Keratinocyte (primary cell): ENCODE measurements at regions not wholly inside any gene's neighbourhood (a gene's known extent, or its start where the extent isn't known, plus 50 kb on each side); places are given as distances from the start of the nearest gene placed in this dataset.

ENCODE experiments used
- DNase-seq: peaks from one replicate; pipeline ENCODE4 v3.0.0-alpha.2; 2011; ENCODE audit warnings: low read depth, missing footprints, low spot score
- FAIRE-seq: peaks from 2 replicates; lab custom pipeline; 2011; peaks lifted over from hg19 to GRCh38; lab: Jason Lieb, UNC
- H2AFZ ChIP-seq: 2 replicates; pipeline ENCODE4 v1.6.0; 2012; ENCODE audit warnings: low read length, control low read depth, inconsistent platforms; ENCODE audit not compliant: control insufficient read depth
- H3K27ac ChIP-seq: 2 replicates; pipeline ENCODE4 v1.5.1; 2011; ENCODE audit warnings: low read length; ENCODE audit not compliant: control insufficient read depth, insufficient read depth
- H3K27me3 ChIP-seq: 3 replicates; pipeline ENCODE4 v1.6.0; 2011; ENCODE audit warnings: low read length; ENCODE audit not compliant: control insufficient read depth, insufficient read depth; ENCODE audit errors: extremely low read depth
- H3K36me3 ChIP-seq, 2 experiments: 2 replicates in 1 of 2; 3 replicates in 1 of 2; pipeline ENCODE4 v1.5.1; 2011; ENCODE audit warnings: low read length in 2 of 2, mild to moderate bottlenecking in 1 of 2; ENCODE audit not compliant: control insufficient read depth in 2 of 2, insufficient read depth in 2 of 2; ENCODE audit errors: extremely low read depth in 1 of 2
- H3K4me1 ChIP-seq: 3 replicates; pipeline ENCODE4 v1.5.1; 2011; ENCODE audit warnings: low read length; ENCODE audit not compliant: control insufficient read depth, insufficient read depth; ENCODE audit errors: extremely low read depth
- H3K4me2 ChIP-seq: 3 replicates; pipeline ENCODE4 v1.6.0; 2011; ENCODE audit warnings: low read depth, low read length; ENCODE audit not compliant: control insufficient read depth, insufficient read depth; ENCODE audit errors: extremely low read depth
- H3K4me3 ChIP-seq, 3 experiments: fragments of 200-600 bp in 1 of 3; sonication (generic) in 1 of 3; 2 replicates in 2 of 3; 3 replicates in 1 of 3; pipeline ENCODE4 v1.5.1; 2011 to 2016; ENCODE audit warnings: low read length in 3 of 3, mild to moderate bottlenecking in 3 of 3, control low read depth in 2 of 3, inconsistent platforms in 1 of 3, low read depth in 1 of 3, mixed read lengths in 1 of 3, mixed run types in 1 of 3, moderate library complexity in 1 of 3; ENCODE audit not compliant: control insufficient read depth in 2 of 3, insufficient read depth in 2 of 3; ENCODE audit errors: extremely low read depth in 1 of 3
- H3K79me2 ChIP-seq: 2 replicates; pipeline ENCODE4 v1.6.0; 2012; ENCODE audit warnings: low read length; ENCODE audit not compliant: control insufficient read depth, insufficient read depth
- H3K9ac ChIP-seq: 3 replicates; pipeline ENCODE4 v1.6.0; 2011; ENCODE audit warnings: low read length; ENCODE audit not compliant: control insufficient read depth, insufficient read depth; ENCODE audit errors: extremely low read depth
- H3K9me1 ChIP-seq: 3 replicates; pipeline ENCODE4 v1.6.0; 2011; ENCODE audit warnings: low read length; ENCODE audit not compliant: control insufficient read depth, insufficient read depth; ENCODE audit errors: extremely low read depth
- H3K9me3 ChIP-seq: 2 replicates; pipeline ENCODE4 v1.5.1; 2012; ENCODE audit warnings: low read depth, low read length; ENCODE audit not compliant: control insufficient read depth
- H4K20me1 ChIP-seq: 3 replicates; pipeline ENCODE4 v1.6.0; 2011; ENCODE audit warnings: low read length; ENCODE audit not compliant: control insufficient read depth, insufficient read depth; ENCODE audit errors: extremely low read depth
- CTCF ChIP-seq, 3 experiments: IDR thresholded peaks in 1 of 3; conservative IDR thresholded peaks in 1 of 3; optimal IDR thresholded peaks in 1 of 3; 2 replicates in 2 of 3; 3 replicates in 1 of 3; pipeline versions ENCODE3 to v1.5.1; 2011; ENCODE audit warnings: low read length in 3 of 3, mild to moderate bottlenecking in 3 of 3, moderate library complexity in 2 of 3, control low read depth in 1 of 3, inconsistent platforms in 1 of 3; ENCODE audit not compliant: insufficient read depth in 2 of 3; ENCODE audit errors: extremely low read depth in 1 of 3
- EZH2 ChIP-seq: IDR thresholded peaks from one replicate; pipeline ENCODE4 v1.6.1; 2012; ENCODE audit warnings: inconsistent platforms, mild to moderate bottlenecking, low read length, moderate library complexity
- dilution Hi-C: fragments of 300-500 bp; cut with MboI; formaldehyde crosslinking; loops from one replicate; pipeline ENCODE4 v1.7.0; 2020; ENCODE audit warnings: low sequenced_read_pairs; ENCODE audit not compliant: extremely low pct_ligation_motif_present

- no peak for DNase-seq
- Histone ChIP-seq H3K4me3 (peak overlapping the region in 1 of 3 experiments; percentile 21), H3K27ac (no peak overlapping the region), H3K36me3 (no peaks in the 10 kb centered on the region), H3K4me1 (peaks cover 10% of the 10 kb centered on the region), H3K9ac (peak overlapping the region; percentile 22), H2AFZ (peak overlapping the region; percentile 86), H3K4me2 (peak overlapping the region; percentile 64), H3K9me1 (no peaks in the 10 kb centered on the region), H4K20me1 (no peaks in the 10 kb centered on the region), H3K79me2 (no peaks in the 10 kb centered on the region), H3K9me3 (no peaks in the 10 kb centered on the region), H3K27me3 (peaks cover 5% of the 10 kb centered on the region)
- dilution Hi-C loops = no loop called here
- TF ChIP-seq EZH2 (no peak), CTCF (optimal IDR thresholded peaks at IDR 0.05 in 1 of 3, IDR thresholded peaks at IDR 0.05 in 1 of 3, conservative IDR thresholded peaks at IDR 0.05 in 1 of 3; ENCODE audit: extremely low read depth in 1 of 3, insufficient read depth in 2 of 3, low read length in 3 of 3) (no peak)
- FAIRE-seq = no peak
Measured at GRCh38 chr22:19606332-19607191, 82.4 kb upstream of the CLDN5 start.

GRCh38 chr22:19607192-19608002, 83.2 kb upstream of the CLDN5 start:
- peak overlapping the region; percentile 49 for H3K9ac ChIP-seq
- peaks cover 5% of the 10 kb centered on the region for H3K27me3 ChIP-seq
- H2AFZ ChIP-seq = peak overlapping the region; percentile 86
- H3K9me1 ChIP-seq = no peaks in the 10 kb centered on the region
- H4K20me1 ChIP-seq = no peaks in the 10 kb centered on the region
- no peak for DNase-seq
- no peaks in the 10 kb centered on the region for H3K79me2 ChIP-seq
- peak overlapping the region; percentile 64 for H3K4me2 ChIP-seq
- dilution Hi-C loops = no loop called here
- no peak overlapping the region for H3K27ac ChIP-seq
- no peak for TF ChIP-seq CTCF (optimal IDR thresholded peaks at IDR 0.05 in 1 of 3, IDR thresholded peaks at IDR 0.05 in 1 of 3, conservative IDR thresholded peaks at IDR 0.05 in 1 of 3; ENCODE audit: extremely low read depth in 1 of 3, insufficient read depth in 2 of 3, low read length in 3 of 3)
- TF ChIP-seq EZH2 = no peak
- H3K4me3 ChIP-seq = peak overlapping the region in 1 of 3 experiments; percentile 21
- FAIRE-seq = peak; percentile 77
- H3K9me3 ChIP-seq = no peaks in the 10 kb centered on the region
- H3K36me3 ChIP-seq = no peaks in the 10 kb centered on the region
- peaks cover 10% of the 10 kb centered on the region for H3K4me1 ChIP-seq
